ENCODE measurements at regions not wholly inside any gene's neighbourhood (a gene's known extent, or its start where the extent isn't known, plus 50 kb on each side); places are given as distances from the start of the nearest gene placed in this dataset.
A peak's percentile ranks its signal among the peaks of the same experiment; 100 is the strongest.

- Histone ChIP-seq H3K27ac (ENCODE audit: low read depth, low read length) (no peak overlapping the region), H3K4me1 (ENCODE audit: control insufficient read depth in 3 of 3, insufficient read depth in 3 of 3, low read length in 3 of 3) (peaks cover 0 to 7% (median 0%) of the 10 kb centered on the region in 3 donors)
These were observed 525.5 kb upstream of the MCTP2 start for GRCh38 chr15:93705753-93706455.

GRCh38 chr15:93703092-93703739, 528.1 kb upstream of the MCTP2 start:
- H3K27me3 ChIP-seq (ENCODE audit: control insufficient read depth in 3 of 3, insufficient read depth in 3 of 3, low read length in 3 of 3): no peaks in the 10 kb centered on the region
- H3K27ac ChIP-seq (ENCODE audit: low read depth, low read length): no peak overlapping the region
- no peaks in the 10 kb centered on the region for H3K9me3 ChIP-seq (ENCODE audit: control insufficient read depth in 3 of 3, low read length in 3 of 3)
- no peak overlapping the region for H3K9ac ChIP-seq (ENCODE audit: low read depth in 1 of 3, low read length in 3 of 3)
- H3K36me3 ChIP-seq (ENCODE audit: control insufficient read depth in 3 of 3, insufficient read depth in 3 of 3, low read length in 3 of 3): no peaks in the 10 kb centered on the region
- no peak overlapping the region for H3K4me3 ChIP-seq (ENCODE audit: low read length in 3 of 3)
- peaks cover 0 to 7% (median 0%) of the 10 kb centered on the region in 3 donors for H3K4me1 ChIP-seq (ENCODE audit: control insufficient read depth in 3 of 3, insufficient read depth in 3 of 3, low read length in 3 of 3)

More at GRCh38 chr15:93705753-93706455, 525.5 kb upstream of the MCTP2 start:
- Histone ChIP-seq H3K9ac (ENCODE audit: low read depth in 1 of 3, low read length in 3 of 3) (no peak overlapping the region), H3K27me3 (ENCODE audit: control insufficient read depth in 3 of 3, insufficient read depth in 3 of 3, low read length in 3 of 3) (no peaks in the 10 kb centered on the region), H3K4me3 (ENCODE audit: low read length in 3 of 3) (no peak overlapping the region), H3K36me3 (ENCODE audit: control insufficient read depth in 3 of 3, insufficient read depth in 3 of 3, low read length in 3 of 3) (no peaks in the 10 kb centered on the region), H3K9me3 (ENCODE audit: control insufficient read depth in 3 of 3, low read length in 3 of 3) (no peaks in the 10 kb centered on the region)

GRCh38 chr15:93700051-93700450, 531.3 kb upstream of the MCTP2 start:
- H3K27me3 ChIP-seq (ENCODE audit: control insufficient read depth in 3 of 3, insufficient read depth in 3 of 3, low read length in 3 of 3): no peaks in the 10 kb centered on the region
- no peak overlapping the region for H3K27ac ChIP-seq (ENCODE audit: low read depth, low read length)
- H3K36me3 ChIP-seq (ENCODE audit: control insufficient read depth in 3 of 3, insufficient read depth in 3 of 3, low read length in 3 of 3): no peaks in the 10 kb centered on the region
- H3K4me3 ChIP-seq (ENCODE audit: low read length in 3 of 3): no peak overlapping the region
- H3K9ac ChIP-seq (ENCODE audit: low read depth in 1 of 3, low read length in 3 of 3): no peak overlapping the region
- no peaks in the 10 kb centered on the region for H3K9me3 ChIP-seq (ENCODE audit: control insufficient read depth in 3 of 3, low read length in 3 of 3)
- no peaks in the 10 kb centered on the region for H3K4me1 ChIP-seq (ENCODE audit: control insufficient read depth in 3 of 3, insufficient read depth in 3 of 3, low read length in 3 of 3)

GRCh38 chr15:93694033-93694432, 537.3 kb upstream of the MCTP2 start:
- no peaks in the 10 kb centered on the region for H3K36me3 ChIP-seq (ENCODE audit: control insufficient read depth in 3 of 3, insufficient read depth in 3 of 3, low read length in 3 of 3)
- H3K9me3 ChIP-seq (ENCODE audit: control insufficient read depth in 3 of 3, low read length in 3 of 3): no peaks in the 10 kb centered on the region
- no peaks in the 10 kb centered on the region for H3K27me3 ChIP-seq (ENCODE audit: control insufficient read depth in 3 of 3, insufficient read depth in 3 of 3, low read length in 3 of 3)
- H3K4me1 ChIP-seq (ENCODE audit: control insufficient read depth in 3 of 3, insufficient read depth in 3 of 3, low read length in 3 of 3): no peaks in the 10 kb centered on the region
- H3K9ac ChIP-seq (ENCODE audit: low read depth in 1 of 3, low read length in 3 of 3): no peak overlapping the region
- H3K27ac ChIP-seq (ENCODE audit: low read depth, low read length): no peak overlapping the region
- no peak overlapping the region for H3K4me3 ChIP-seq (ENCODE audit: low read length in 3 of 3)

GRCh38 chr15:93683651-93684050, 547.7 kb upstream of the MCTP2 start:
- Histone ChIP-seq H3K27me3 (ENCODE audit: control insufficient read depth in 3 of 3, insufficient read depth in 3 of 3, low read length in 3 of 3) (no peaks in the 10 kb centered on the region), H3K9me3 (ENCODE audit: control insufficient read depth in 3 of 3, low read length in 3 of 3) (peaks cover 8 to 18% (median 10%) of the 10 kb centered on the region in 3 donors), H3K9ac (ENCODE audit: low read depth in 1 of 3, low read length in 3 of 3) (no peak overlapping the region), H3K27ac (ENCODE audit: low read depth, low read length) (no peak overlapping the region), H3K36me3 (ENCODE audit: control insufficient read depth in 3 of 3, insufficient read depth in 3 of 3, low read length in 3 of 3) (no peaks in the 10 kb centered on the region), H3K4me1 (ENCODE audit: control insufficient read depth in 3 of 3, insufficient read depth in 3 of 3, low read length in 3 of 3) (no peaks in the 10 kb centered on the region), H3K4me3 (ENCODE audit: low read length in 3 of 3) (peak overlapping the region in 1 of 3 donors; percentile 31)

GRCh38 chr15:93671387-93671943, 559.9 kb upstream of the MCTP2 start:
- peaks cover 0 to 9% (median 8%) of the 10 kb centered on the region in 3 donors for H3K4me1 ChIP-seq (ENCODE audit: control insufficient read depth in 3 of 3, insufficient read depth in 3 of 3, low read length in 3 of 3)
- no peaks in the 10 kb centered on the region for H3K9me3 ChIP-seq (ENCODE audit: control insufficient read depth in 3 of 3, low read length in 3 of 3)
- no peak overlapping the region for H3K4me3 ChIP-seq (ENCODE audit: low read length in 3 of 3)
- H3K9ac ChIP-seq (ENCODE audit: low read depth in 1 of 3, low read length in 3 of 3): no peak overlapping the region
- H3K27ac ChIP-seq (ENCODE audit: low read depth, low read length): no peak overlapping the region
- H3K36me3 ChIP-seq (ENCODE audit: control insufficient read depth in 3 of 3, insufficient read depth in 3 of 3, low read length in 3 of 3): no peaks in the 10 kb centered on the region
- no peaks in the 10 kb centered on the region for H3K27me3 ChIP-seq (ENCODE audit: control insufficient read depth in 3 of 3, insufficient read depth in 3 of 3, low read length in 3 of 3)

- H3K36me3 ChIP-seq (ENCODE audit: control insufficient read depth in 3 of 3, insufficient read depth in 3 of 3, low read length in 3 of 3): no peaks in the 10 kb centered on the region
- H3K9ac ChIP-seq (ENCODE audit: low read depth in 1 of 3, low read length in 3 of 3): no peak overlapping the region
- no peak overlapping the region for H3K27ac ChIP-seq (ENCODE audit: low read depth, low read length)
- no peaks in the 10 kb centered on the region for H3K27me3 ChIP-seq (ENCODE audit: control insufficient read depth in 3 of 3, insufficient read depth in 3 of 3, low read length in 3 of 3)
- no peak overlapping the region for H3K4me3 ChIP-seq (ENCODE audit: low read length in 3 of 3)
- peaks cover 0 to 9% (median 8%) of the 10 kb centered on the region in 3 donors for H3K4me1 ChIP-seq (ENCODE audit: control insufficient read depth in 3 of 3, insufficient read depth in 3 of 3, low read length in 3 of 3)
- no peaks in the 10 kb centered on the region for H3K9me3 ChIP-seq (ENCODE audit: control insufficient read depth in 3 of 3, low read length in 3 of 3)
These were observed 560.4 kb upstream of the MCTP2 start for GRCh38 chr15:93670931-93671330.

GRCh38 chr15:93664213-93664956, 567.0 kb upstream of the MCTP2 start:
- no peak overlapping the region for H3K27ac ChIP-seq (ENCODE audit: low read depth, low read length)
- H3K9ac ChIP-seq (ENCODE audit: low read depth in 1 of 3, low read length in 3 of 3): no peak overlapping the region

GRCh38 chr15:93662162-93662885, 569.0 kb upstream of the MCTP2 start:
- H3K4me1 ChIP-seq (ENCODE audit: control insufficient read depth in 3 of 3, insufficient read depth in 3 of 3, low read length in 3 of 3): no peaks in the 10 kb centered on the region
- H3K9me3 ChIP-seq (ENCODE audit: control insufficient read depth in 3 of 3, low read length in 3 of 3): no peaks in the 10 kb centered on the region
- H3K27me3 ChIP-seq (ENCODE audit: control insufficient read depth in 3 of 3, insufficient read depth in 3 of 3, low read length in 3 of 3): no peaks in the 10 kb centered on the region
- no peak overlapping the region for H3K9ac ChIP-seq (ENCODE audit: low read depth in 1 of 3, low read length in 3 of 3)
- no peak overlapping the region for H3K27ac ChIP-seq (ENCODE audit: low read depth, low read length)
- H3K36me3 ChIP-seq (ENCODE audit: control insufficient read depth in 3 of 3, insufficient read depth in 3 of 3, low read length in 3 of 3): no peaks in the 10 kb centered on the region
- no peak overlapping the region for H3K4me3 ChIP-seq (ENCODE audit: low read length in 3 of 3)

More at GRCh38 chr15:93664213-93664956, 567.0 kb upstream of the MCTP2 start:
- no peaks in the 10 kb centered on the region for H3K9me3 ChIP-seq (ENCODE audit: control insufficient read depth in 3 of 3, low read length in 3 of 3)
- H3K27me3 ChIP-seq (ENCODE audit: control insufficient read depth in 3 of 3, insufficient read depth in 3 of 3, low read length in 3 of 3): no peaks in the 10 kb centered on the region
- no peaks in the 10 kb centered on the region for H3K36me3 ChIP-seq (ENCODE audit: control insufficient read depth in 3 of 3, insufficient read depth in 3 of 3, low read length in 3 of 3)
- H3K4me3 ChIP-seq (ENCODE audit: low read length in 3 of 3): no peak overlapping the region
- no peaks in the 10 kb centered on the region for H3K4me1 ChIP-seq (ENCODE audit: control insufficient read depth in 3 of 3, insufficient read depth in 3 of 3, low read length in 3 of 3)

Measured in skeletal muscle tissue (tissue), 3 donors.